ENCODE measurements at regions not wholly inside any gene's neighbourhood (a gene's known extent, or its start where the extent isn't known, plus 50 kb on each side); places are given as distances from the start of the nearest gene placed in this dataset.

- TF ChIP-seq AFF4 (CRISPR knock-in tag; IDR thresholded peaks at IDR 0.05) (no peak), ILF3 (IDR thresholded peaks at IDR 0.05; ENCODE audit: borderline replicate concordance) (no peak), KDM4B (IDR thresholded peaks at IDR 0.05; ENCODE audit: borderline replicate concordance in 2 of 2, low read depth in 1 of 2) (no peak), RBM15 (IDR thresholded peaks at IDR 0.05; ENCODE audit: insufficient read depth, low read length) (no peak), DIDO1 (tag; IDR thresholded peaks at IDR 0.05; ENCODE audit: low read depth) (no peak), PHF8 (IDR thresholded peaks at IDR 0.05; ENCODE audit: borderline replicate concordance, low read length) (peak; percentile 10; the same call in 1 of the 2 replicates), CHCHD3 (CRISPR knock-in tag; IDR thresholded peaks at IDR 0.05) (no peak), CCNT2 (IDR thresholded peaks at IDR 0.05; ENCODE audit: borderline replicate concordance, extremely low read depth, insufficient read length, low read depth, low read length) (peak; percentile 70), E2F3 (CRISPR knock-in tag; IDR thresholded peaks at IDR 0.05) (no peak), PTRF (tag; IDR thresholded peaks at IDR 0.05) (no peak), MBD1 (CRISPR knock-in tag; IDR thresholded peaks at IDR 0.05) (no peak), XRCC5 (IDR thresholded peaks at IDR 0.05; ENCODE audit: low read depth, low read length) (peak; percentile 81), ZBTB26 (CRISPR knock-in tag; IDR thresholded peaks at IDR 0.05) (no peak), ZNF512 (tag; IDR thresholded peaks at IDR 0.05) (no peak), SMAD1 (IDR thresholded peaks at IDR 0.05; ENCODE audit: low read depth, low read length, partially characterized antibody) (peak; percentile 59), CBX1 (IDR thresholded peaks at IDR 0.05; ENCODE audit: low read depth) (no peak), ELF1 (tag; IDR thresholded peaks at IDR 0.05) (no peak), NCOR1 (IDR thresholded peaks at IDR 0.05) (peak; percentile 87), XRCC3 (IDR thresholded peaks at IDR 0.05) (no peak), JUNB (CRISPR knock-in tag; conservative IDR thresholded peaks at IDR 0.05) (peak; percentile 78), LCOR (CRISPR knock-in tag; IDR thresholded peaks at IDR 0.05) (peak; percentile 98)
These were observed 72.9 kb upstream of the DSP start (continued) for GRCh38 chr6:7468382-7469081.

Data from K562 (cell line).